Heart left ventricle (tissue), 13 donors: ENCODE measurements at regions not wholly inside any gene's neighbourhood (a gene's known extent, or its start where the extent isn't known, plus 50 kb on each side); places are given as distances from the start of the nearest gene placed in this dataset.

Source experiments
- POLR2A ChIP-seq, 2 donors: fragments of 450-650 bp; IDR thresholded peaks; one replicate each; pipeline ENCODE4 v1.6.1; 2017; ENCODE audit warnings: antibody characterized with exemption in 2 of 2, mild to moderate bottlenecking in 2 of 2, moderate library complexity in 2 of 2
- TF ChIP-seq, protein P1 (sequence below), 12 donors: fragments of 200-600 bp; sonication (generic) in 4 of 12; IDR thresholded peaks; one replicate each; pipeline versions ENCODE4 v1.5.0 to v1.8.0; 2018 to 2022; ENCODE audit warnings: antibody characterized with exemption in 12 of 12, mild to moderate bottlenecking in 5 of 12
- donor health status: ischemic (EF 13 %, LVEDD 7.1; RV severe dilation, severe dysfunction).
- donor health status: DM: no; HTN: yes; CAD: no.
- donor health status: DM: no; HTN: no; CAD: no.
- donor health status: ischemic (EF 25% LVEDD 6.9; RV normal size, moderate dysfunction).
- donor health status: ischemic (EF 25% LVEDD 5.7; RV mildly dilated, moderate dysfunction).
- donor health status: ischemic (EF 35%, LVEDD 5.7; RV mildly dilated, moderate dysfunction).
- donor health status: nonischemic (EF 11% LVEDD 7.7; RV severe dilation, severe dysfunction).
- donor health status: DM: yes; HTN: yes; CAD: no.
- donor health status: PGD.
- donor health status: ischemic (EF 29% LVEDD 5.4; RV normal size, mild dysfunction).
- donor health status: nonischemic (EF 23%, LVEDD 6.1; RV moderate dilation, normal function).

DNA sequence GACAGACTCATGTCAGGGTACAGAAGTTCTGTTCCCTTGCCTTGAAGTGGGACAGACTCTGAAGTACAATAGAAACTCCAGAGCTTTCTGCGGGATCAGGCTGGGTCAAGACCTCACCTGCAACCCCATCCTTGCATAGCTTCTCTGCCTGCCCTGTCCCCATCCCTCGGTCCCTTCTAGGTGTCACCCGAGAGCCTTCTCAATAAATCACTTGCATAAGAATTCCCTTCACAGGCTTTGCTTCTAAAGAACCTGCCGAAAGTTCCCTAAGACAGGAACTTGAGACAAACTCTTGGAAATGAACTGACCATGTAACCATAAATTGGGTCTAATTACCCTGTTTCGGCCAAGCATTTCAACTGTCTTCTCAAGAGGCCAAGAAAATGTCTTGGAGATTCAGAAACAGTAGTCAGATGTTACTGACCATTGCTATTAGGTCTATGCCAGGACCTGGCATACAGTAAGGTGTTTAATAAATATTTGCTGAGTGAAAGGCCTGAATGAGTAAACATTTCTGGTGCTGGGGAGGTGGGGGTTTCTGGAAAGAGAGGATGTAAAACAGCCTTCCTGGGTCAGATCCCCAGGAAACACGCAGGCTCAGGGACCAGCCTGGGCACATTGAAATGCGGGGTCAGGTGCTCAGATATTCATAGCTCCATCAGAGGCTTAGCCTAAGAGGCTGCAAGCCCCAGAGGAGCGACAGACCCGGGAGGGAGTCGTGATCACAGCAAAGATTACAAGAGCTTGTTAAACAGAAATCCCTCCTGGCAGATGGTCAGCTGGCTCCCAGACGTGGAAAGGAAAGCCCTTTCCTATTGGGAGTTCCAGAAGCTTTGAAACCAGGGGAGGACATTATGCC, 226.2 kb upstream of the LHX5 start:
- TF ChIP-seq, protein P1, sequence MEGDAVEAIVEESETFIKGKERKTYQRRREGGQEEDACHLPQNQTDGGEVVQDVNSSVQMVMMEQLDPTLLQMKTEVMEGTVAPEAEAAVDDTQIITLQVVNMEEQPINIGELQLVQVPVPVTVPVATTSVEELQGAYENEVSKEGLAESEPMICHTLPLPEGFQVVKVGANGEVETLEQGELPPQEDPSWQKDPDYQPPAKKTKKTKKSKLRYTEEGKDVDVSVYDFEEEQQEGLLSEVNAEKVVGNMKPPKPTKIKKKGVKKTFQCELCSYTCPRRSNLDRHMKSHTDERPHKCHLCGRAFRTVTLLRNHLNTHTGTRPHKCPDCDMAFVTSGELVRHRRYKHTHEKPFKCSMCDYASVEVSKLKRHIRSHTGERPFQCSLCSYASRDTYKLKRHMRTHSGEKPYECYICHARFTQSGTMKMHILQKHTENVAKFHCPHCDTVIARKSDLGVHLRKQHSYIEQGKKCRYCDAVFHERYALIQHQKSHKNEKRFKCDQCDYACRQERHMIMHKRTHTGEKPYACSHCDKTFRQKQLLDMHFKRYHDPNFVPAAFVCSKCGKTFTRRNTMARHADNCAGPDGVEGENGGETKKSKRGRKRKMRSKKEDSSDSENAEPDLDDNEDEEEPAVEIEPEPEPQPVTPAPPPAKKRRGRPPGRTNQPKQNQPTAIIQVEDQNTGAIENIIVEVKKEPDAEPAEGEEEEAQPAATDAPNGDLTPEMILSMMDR (IDR thresholded peaks at IDR 0.05) = no peak
- no peak for TF ChIP-seq POLR2A (IDR thresholded peaks at IDR 0.05)
